ENCODE measurements at regions not wholly inside any gene's neighbourhood (a gene's known extent, or its start where the extent isn't known, plus 50 kb on each side); places are given as distances from the start of the nearest gene placed in this dataset.

- TF ChIP-seq CTCF (IDR thresholded peaks at IDR 0.05; ENCODE audit: low read depth, low read length), result no peak
- H3K4me3 ChIP-seq (replicated peaks in 1 of 2; ENCODE audit: low read depth in 2 of 2, low read length in 2 of 2), result no peak overlapping the region
Measured at GRCh38 chr5:173757403-173758209, 130.5 kb upstream of the CPEB4 start.

GRCh38 chr5:173758676-173759075 is 129.5 kb upstream of the CPEB4 start:
- peak in 1 of 2 donors; percentile 22 for DNase-seq (ENCODE audit: low read depth in 2 of 2)
- TF ChIP-seq CTCF (IDR thresholded peaks at IDR 0.05; ENCODE audit: low read depth, low read length), result no peak
- no peak overlapping the region for H3K4me3 ChIP-seq (replicated peaks in 1 of 2; ENCODE audit: low read depth in 2 of 2, low read length in 2 of 2)

More at GRCh38 chr5:173757403-173758209, 130.5 kb upstream of the CPEB4 start:
- DNase-seq (ENCODE audit: low read depth in 2 of 2), result no peak

GRCh38 chr5:173759691-173760090 is 128.5 kb upstream of the CPEB4 start:
- H3K4me3 ChIP-seq (replicated peaks in 1 of 2; ENCODE audit: low read depth in 2 of 2, low read length in 2 of 2), result no peak overlapping the region
- no peak for TF ChIP-seq CTCF (IDR thresholded peaks at IDR 0.05; ENCODE audit: low read depth, low read length)
- no peak for DNase-seq (ENCODE audit: low read depth in 2 of 2)

- no peak overlapping the region for H3K4me3 ChIP-seq (replicated peaks in 1 of 2; ENCODE audit: low read depth in 2 of 2, low read length in 2 of 2)
- no peak for TF ChIP-seq CTCF (IDR thresholded peaks at IDR 0.05; ENCODE audit: low read depth, low read length)
- DNase-seq (ENCODE audit: low read depth in 2 of 2), result no peak
Measured at GRCh38 chr5:173760461-173761177, 127.5 kb upstream of the CPEB4 start.

- no peak overlapping the region for H3K4me3 ChIP-seq (replicated peaks in 1 of 2; ENCODE audit: low read depth in 2 of 2, low read length in 2 of 2)
- no peak for DNase-seq (ENCODE audit: low read depth in 2 of 2)
- no peak for TF ChIP-seq CTCF (IDR thresholded peaks at IDR 0.05; ENCODE audit: low read depth, low read length)
Measured at GRCh38 chr5:173761178-173761513, 127.0 kb upstream of the CPEB4 start.

GRCh38 chr5:173762045-173762444 is 126.1 kb upstream of the CPEB4 start:
- TF ChIP-seq CTCF (IDR thresholded peaks at IDR 0.05; ENCODE audit: low read depth, low read length), result no peak
- no peak for DNase-seq (ENCODE audit: low read depth in 2 of 2)
- no peak overlapping the region for H3K4me3 ChIP-seq (replicated peaks in 1 of 2; ENCODE audit: low read depth in 2 of 2, low read length in 2 of 2)
